NCI-H446 treated with DMSO at 0.1 percent for 48 hours (cell line): ENCODE measurements at regions not wholly inside any gene's neighbourhood (a gene's known extent, or its start where the extent isn't known, plus 50 kb on each side); places are given as distances from the start of the nearest gene placed in this dataset.

Experiments used
- DNase-seq: peaks from one replicate; lab custom pipeline; 2025; lab: John Stamatoyannopoulos, UW

GRCh38 chr13:90532861-90533492 is 814.5 kb upstream of the MIR17HG start:
- DNase-seq: no peak

- no peak for DNase-seq
Observed at GRCh38 chr13:90533866-90534265, 813.6 kb upstream of the MIR17HG start.

- DNase-seq: no peak
Observed at GRCh38 chr13:90534617-90535370, 812.7 kb upstream of the MIR17HG start.

DNA sequence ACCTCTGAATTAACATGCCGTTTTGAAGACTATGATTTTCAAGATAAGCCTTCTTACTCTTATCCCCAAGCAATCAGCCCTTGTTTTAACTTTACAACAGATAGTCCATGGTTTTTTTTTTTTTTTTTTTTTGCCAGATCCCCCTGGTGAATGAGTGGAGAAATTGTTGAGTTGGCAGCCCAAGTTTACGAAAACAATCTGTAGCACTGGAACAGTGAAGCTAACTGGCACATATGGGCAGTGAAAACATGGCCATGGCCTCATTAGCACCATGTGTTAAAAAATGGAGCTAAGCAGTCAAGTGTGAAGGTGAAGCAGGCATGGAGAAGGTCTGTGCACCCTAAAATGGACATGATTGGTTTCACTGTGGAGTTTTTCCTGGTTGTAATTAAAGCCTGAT is 812.1 kb upstream of the MIR17HG start:
- DNase-seq: peak; percentile 61

DNA sequence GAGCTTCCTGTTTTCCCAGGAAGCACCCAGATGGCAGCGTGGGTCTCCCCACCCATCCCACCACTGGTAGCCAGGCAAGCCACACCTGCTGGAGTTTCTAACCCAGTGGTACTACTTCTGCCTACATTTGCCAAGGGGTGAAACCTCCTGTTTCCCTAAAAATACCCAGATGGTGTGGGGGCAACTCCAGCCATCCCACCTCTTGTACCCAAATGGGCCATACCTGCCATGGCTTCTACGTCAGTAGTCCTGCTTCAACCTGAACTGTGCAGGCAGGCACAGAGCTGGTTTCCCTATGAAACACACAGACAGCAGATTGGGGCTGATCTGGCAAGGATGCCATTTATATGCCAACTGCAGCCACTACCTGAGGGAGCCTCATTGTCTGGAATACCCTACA is 809.4 kb upstream of the MIR17HG start:
- DNase-seq: no peak

DNA sequence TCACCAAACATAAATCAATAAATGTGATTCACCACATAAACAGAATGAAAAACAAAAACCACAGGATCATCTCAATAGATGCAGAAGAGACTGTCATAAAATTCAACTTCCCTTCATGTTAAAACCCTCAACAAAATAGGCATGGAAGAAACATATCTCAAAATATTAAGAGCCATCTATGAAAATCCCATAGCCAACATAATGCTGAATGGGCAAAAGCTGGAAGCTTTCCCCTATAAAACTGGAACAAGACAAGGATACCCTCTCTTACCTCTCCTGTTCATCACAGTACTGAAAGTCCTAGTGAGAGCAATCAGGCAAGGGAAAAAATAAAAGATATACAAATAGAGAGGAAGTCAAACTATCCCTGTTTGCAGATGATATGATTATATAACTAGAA is 806.1 kb upstream of the MIR17HG start:
- DNase-seq: no peak

DNA sequence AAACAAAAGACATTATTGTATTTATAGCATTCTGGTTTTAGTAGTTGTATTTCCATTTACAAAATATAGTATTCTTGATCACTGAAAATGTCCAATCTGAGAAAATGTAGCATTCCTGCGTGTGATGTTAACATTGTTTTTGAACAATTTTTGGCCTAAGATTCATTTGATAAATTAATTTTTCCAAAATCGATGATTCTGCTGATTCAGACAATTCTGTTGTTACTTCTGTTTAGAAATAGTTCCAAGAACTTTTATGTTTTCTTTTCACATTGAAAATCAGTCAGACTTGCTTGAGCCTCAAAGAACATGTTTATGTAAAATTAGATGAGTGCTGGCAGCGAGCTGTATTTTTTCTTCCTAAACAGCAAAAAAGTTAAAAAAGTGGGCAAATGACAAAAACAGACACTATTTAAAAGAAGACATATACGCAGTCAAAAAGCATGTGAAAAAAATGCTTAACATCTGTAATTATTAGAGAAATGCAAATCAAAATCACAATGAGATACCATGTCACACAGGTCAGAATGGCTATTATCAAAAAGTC is 804.5 kb upstream of the MIR17HG start:
- DNase-seq: no peak

DNA sequence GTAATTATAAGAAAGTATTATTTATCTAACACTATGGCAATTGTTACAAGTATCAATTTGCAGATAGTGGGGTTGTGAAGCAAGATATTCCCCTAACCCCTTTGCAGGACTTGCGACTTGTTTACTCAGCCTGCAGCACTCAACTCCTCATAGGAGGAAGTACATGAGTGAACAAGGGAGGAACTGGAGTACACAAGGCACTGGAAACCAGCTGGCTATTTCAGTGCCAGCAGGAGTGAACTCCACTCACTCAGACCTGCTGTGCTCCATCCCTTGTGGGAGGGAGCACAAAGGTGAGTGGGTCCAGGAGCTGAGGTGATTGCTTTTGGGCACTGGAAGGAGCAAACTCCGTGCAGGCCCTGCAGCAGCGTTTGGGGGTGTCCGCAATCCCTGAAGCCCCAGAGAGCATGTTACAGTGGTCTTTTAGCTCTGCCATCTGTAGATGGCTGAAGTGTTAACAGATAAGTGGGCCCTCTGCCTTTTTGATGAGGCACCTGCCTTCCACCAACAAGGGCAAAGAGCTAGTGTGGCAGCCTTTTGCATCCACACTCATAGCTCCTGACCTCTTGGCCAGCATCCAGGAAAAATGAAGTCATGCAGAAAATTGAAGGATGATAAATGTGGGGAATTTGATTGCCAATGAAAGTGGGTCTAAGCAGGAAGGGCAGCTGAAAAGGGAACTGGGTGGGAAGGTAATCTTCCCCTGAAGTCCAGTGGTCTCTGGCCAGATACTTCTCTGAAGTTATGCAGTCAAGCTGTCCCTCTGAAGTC is 802.2 kb upstream of the MIR17HG start:
- no peak for DNase-seq

- DNase-seq: no peak
Observed at GRCh38 chr13:90547272-90547790, 800.2 kb upstream of the MIR17HG start.

DNA sequence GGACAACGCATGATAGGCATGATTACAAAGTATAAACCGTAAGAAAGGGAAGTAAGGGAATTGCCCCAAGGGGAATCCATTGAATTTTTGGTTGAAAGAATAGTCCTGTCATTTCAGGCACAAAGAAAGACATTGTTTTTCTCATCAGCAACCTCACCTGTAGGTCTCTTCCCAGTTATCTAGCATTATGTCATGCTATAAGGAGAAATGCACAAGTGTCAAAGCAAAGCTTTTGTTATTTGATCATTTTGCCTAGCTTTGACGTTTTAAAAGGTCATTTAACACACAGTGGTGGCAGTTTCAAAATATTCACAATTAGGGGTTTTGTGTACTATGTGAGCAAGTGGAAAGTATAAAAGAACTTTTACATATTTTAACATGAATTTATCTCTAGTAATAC is 796.2 kb upstream of the MIR17HG start:
- no peak for DNase-seq

DNA sequence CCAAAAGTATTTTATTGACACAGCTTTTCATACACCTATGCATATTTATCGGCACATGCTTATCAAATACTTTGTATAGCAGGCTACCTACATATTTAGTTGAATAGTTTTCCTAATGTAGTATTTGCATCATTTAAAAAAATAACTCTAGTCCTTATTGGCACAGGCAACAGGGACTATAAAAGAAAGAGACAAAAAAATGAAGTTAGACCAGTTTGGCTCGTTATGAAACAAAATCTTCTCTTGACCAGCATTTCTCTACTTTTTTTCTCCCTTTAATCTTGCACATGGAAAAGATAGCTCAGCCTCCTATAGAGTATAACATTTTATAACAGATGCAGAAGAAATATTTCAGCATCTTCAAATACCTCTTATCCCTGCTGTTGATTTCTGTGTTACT is 794.8 kb upstream of the MIR17HG start:
- no peak for DNase-seq

GRCh38 chr13:90553159-90553558 is 794.3 kb upstream of the MIR17HG start:
- no peak for DNase-seq

- DNase-seq: no peak
Observed at GRCh38 chr13:90557626-90558025, 789.9 kb upstream of the MIR17HG start.

GRCh38 chr13:90562443-90562842 is 785.0 kb upstream of the MIR17HG start:
- DNase-seq: no peak

- DNase-seq: no peak
Observed at GRCh38 chr13:90564096-90564495, 783.4 kb upstream of the MIR17HG start.

DNA sequence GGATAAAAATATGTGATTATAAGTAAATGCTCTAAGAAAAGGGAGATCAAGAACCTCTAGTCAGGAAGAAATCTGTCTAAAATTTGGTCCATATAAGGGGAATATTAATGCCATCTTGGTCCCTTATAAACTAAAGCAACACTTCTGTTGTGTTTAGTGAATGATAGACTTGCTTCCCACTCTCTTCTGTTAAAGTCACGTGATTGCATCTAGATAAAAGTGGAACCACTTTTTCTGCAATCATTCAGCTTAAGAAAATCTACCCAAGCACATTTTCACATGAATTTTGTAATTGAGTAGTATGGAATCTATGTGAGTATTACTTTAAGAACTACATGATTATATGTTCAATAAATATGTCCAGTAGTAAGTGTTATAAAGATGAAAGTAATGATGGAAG is 782.9 kb upstream of the MIR17HG start:
- DNase-seq: no peak

DNA sequence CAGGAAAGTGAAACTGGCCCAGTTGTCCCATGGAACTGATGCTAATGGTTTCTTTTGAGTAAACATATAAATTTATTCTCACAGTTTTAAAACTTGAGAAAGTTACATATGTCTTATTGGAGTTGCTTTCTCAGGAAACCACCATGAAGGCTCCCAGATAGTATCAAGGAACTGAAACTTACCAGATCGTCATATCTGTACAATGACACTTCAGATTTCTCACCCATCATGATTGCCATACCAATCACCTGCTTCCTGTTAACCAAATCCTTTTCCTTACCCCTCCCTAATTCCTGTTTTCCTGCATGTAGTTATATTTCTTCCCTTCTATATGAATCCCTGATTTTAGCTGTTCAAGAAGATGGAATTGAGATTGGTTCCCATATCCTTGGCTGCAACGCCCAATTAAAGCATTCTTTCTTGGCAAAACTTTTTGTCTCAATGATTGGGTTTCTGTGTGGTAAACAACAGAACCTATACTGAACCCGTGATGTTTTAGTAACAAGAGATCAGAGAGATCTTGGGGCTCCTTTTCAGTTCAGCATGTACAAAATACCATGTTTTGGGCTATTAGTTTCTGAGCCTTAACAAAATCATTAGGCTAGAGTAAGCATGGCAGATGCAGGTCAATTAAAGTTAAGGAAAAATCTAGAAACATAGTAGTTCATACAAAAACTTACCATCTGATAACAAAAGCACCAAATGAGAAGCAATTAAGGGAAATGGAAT is 781.3 kb upstream of the MIR17HG start:
- no peak for DNase-seq

DNA sequence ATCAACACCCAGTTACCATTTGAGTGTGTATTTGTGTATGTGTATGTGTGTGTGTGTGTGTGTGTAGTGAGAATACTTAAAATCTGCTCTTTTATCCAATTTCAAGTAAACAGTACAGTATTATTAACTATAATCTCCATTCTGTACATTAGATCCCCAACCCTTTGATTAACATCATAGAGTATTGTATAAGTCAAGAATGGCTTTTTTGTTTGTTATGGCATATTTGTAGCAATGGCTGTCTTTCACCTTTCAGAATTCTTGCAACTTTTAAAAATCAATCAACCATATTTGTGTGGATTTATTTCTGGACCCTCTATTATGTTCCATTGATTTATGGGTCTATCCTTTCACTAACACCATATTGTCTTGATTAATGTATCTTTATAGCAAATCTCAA is 779.3 kb upstream of the MIR17HG start:
- no peak for DNase-seq

- DNase-seq: no peak
Observed at GRCh38 chr13:90576067-90576466, 771.4 kb upstream of the MIR17HG start.

DNA sequence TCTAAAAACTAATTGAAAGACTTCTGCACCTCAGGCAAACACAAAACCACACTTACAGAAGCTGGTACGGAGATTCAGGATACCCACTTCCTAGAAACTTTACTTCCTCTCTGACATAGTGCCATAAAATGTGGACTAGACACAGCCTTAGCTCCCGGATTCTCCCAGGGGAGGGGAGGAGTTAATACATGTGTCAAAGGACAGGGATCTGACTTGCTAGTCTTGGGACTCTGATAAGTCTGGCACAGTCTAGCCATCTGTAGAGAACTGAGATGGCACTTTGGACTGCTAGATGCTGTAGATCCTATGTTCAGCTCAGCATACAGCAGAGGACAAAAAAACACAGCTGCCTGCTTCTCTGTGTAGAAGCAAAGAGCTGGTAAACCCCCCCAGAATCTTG is 769.8 kb upstream of the MIR17HG start:
- no peak for DNase-seq

DNA sequence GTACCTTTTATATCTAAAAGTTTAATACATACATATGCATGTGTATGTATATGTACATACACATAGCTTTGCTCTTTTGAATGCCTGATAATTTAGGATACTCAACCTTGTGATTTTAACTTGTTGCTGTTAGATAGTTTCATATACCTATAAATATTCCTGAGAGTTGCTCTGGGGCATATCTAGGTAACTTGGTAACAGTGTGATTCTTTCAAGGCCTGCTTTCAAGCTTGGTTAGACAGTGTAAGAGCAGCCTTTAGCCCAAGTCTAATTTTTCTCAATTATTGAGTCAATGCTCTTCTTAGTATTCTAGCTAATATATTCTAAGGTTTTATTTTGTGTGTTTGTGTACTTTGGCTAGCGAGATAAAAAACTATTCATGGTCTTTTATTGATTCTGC is 762.1 kb upstream of the MIR17HG start:
- no peak for DNase-seq
